Neural cell (in vitro differentiated cells): ENCODE measurements at regions not wholly inside any gene's neighbourhood (a gene's known extent, or its start where the extent isn't known, plus 50 kb on each side); places are given as distances from the start of the nearest gene placed in this dataset.

Source experiments
- H2AFZ ChIP-seq: fragments of 200-600, 300-800 bp; sonication (generic), shearing (Covaris generic); 2 replicates; pipeline ENCODE4 v1.6.0; 2014; ENCODE audit warnings: low read depth, mild to moderate bottlenecking, antibody characterized with exemption, low read length, moderate library complexity
- H3F3A ChIP-seq: fragments of 200-600 bp; shearing (Covaris generic); 2 replicates; pipeline ENCODE4 v1.6.1; 2016; ENCODE audit warnings: mild to moderate bottlenecking, moderate library complexity, mixed read lengths, antibody characterized with exemption, low read length; ENCODE audit not compliant: insufficient read depth, poor library complexity, severe bottlenecking
- H3K27ac ChIP-seq: fragments of 200-600, 300-800 bp; sonication (generic), shearing (Covaris generic); 2 replicates; pipeline ENCODE4 v1.5.1; 2014; ENCODE audit warnings: mild to moderate bottlenecking, low read length, moderate library complexity
- H3K27me3 ChIP-seq: fragments of 300-800, 200-600 bp; sonication (generic), shearing (Covaris generic); 2 replicates; pipeline ENCODE4 v1.6.0; 2014; ENCODE audit warnings: mild to moderate bottlenecking, low read depth, low read length, moderate library complexity; ENCODE audit not compliant: insufficient read depth
- H3K36me3 ChIP-seq: fragments of 300-800, 200-600 bp; sonication (generic), shearing (Covaris generic); 2 replicates; pipeline ENCODE4 v1.5.1; 2014; ENCODE audit warnings: mild to moderate bottlenecking, antibody characterized with exemption, low read length, moderate library complexity; ENCODE audit not compliant: insufficient read depth
- H3K4me2 ChIP-seq: fragments of 300-800, 200-600 bp; sonication (generic), shearing (Covaris generic); 2 replicates; pipeline ENCODE4 v1.6.0; 2014; ENCODE audit warnings: mild to moderate bottlenecking, low read length
- H3K4me3 ChIP-seq: fragments of 300-800, 200-600 bp; sonication (generic), shearing (Covaris generic); 2 replicates; pipeline ENCODE4 v1.5.1; 2014; ENCODE audit warnings: mild to moderate bottlenecking, low read length, moderate library complexity
- H3K79me2 ChIP-seq: fragments of 200-600 bp; shearing (Covaris generic); replicated peaks from 2 replicates; pipeline ENCODE4 v1.6.0; 2014; ENCODE audit warnings: mild to moderate bottlenecking, low read length, moderate library complexity; ENCODE audit not compliant: insufficient read depth
- H3K9ac ChIP-seq: fragments of 300-800, 200-600 bp; sonication (generic), shearing (Covaris generic); 2 replicates; pipeline ENCODE4 v1.6.1; 2016; ENCODE audit warnings: mild to moderate bottlenecking, low read length, mixed read lengths
- H3K9me2 ChIP-seq: fragments of 200-600 bp; shearing (Covaris generic); 2 replicates; pipeline ENCODE4 v1.6.1; 2016; ENCODE audit warnings: mild to moderate bottlenecking, low read length, mixed read lengths; ENCODE audit not compliant: insufficient read depth
- H3K9me3 ChIP-seq: fragments of 200-600, 300-800 bp; sonication (generic), shearing (Covaris generic); 2 replicates; pipeline ENCODE4 v1.6.1; 2016; ENCODE audit warnings: mild to moderate bottlenecking, mixed run types, low read length, moderate library complexity, mixed read lengths
- H4K20me1 ChIP-seq: fragments of 200-600 bp; shearing (Covaris generic); 2 replicates; pipeline ENCODE4 v1.6.1; 2016; ENCODE audit warnings: mild to moderate bottlenecking, mixed run types; ENCODE audit not compliant: insufficient read depth
- EP300 ChIP-seq: fragments of 450-650 bp; conservative IDR thresholded peaks from 2 replicates; pipeline ENCODE4 v1.6.1; 2014; ENCODE audit warnings: antibody characterized with exemption, mild to moderate bottlenecking, moderate library complexity; ENCODE audit not compliant: poor library complexity, severe bottlenecking
- EZH2 ChIP-seq: fragments of 200-600, 300-800 bp; shearing (Covaris generic), sonication (generic); IDR thresholded peaks from 2 replicates; pipeline ENCODE4 v1.6.1; 2014; ENCODE audit warnings: antibody characterized with exemption, low read length, borderline replicate concordance, mild to moderate bottlenecking; ENCODE audit not compliant: insufficient read depth, poor library complexity, severe bottlenecking
- MXI1 ChIP-seq: fragments of 450-650 bp; conservative IDR thresholded peaks from 2 replicates; pipeline ENCODE4 v1.6.1; 2014; ENCODE audit warnings: antibody characterized with exemption, mild to moderate bottlenecking; ENCODE audit not compliant: poor library complexity, severe bottlenecking
- POLR2AphosphoS5 ChIP-seq: IDR thresholded peaks from 2 replicates; pipeline ENCODE4 v1.6.1; 2012
- RAD21 ChIP-seq: fragments of 450-650 bp; conservative IDR thresholded peaks from 2 replicates; pipeline ENCODE4 v1.6.1; 2014; ENCODE audit warnings: antibody characterized with exemption, mild to moderate bottlenecking, moderate library complexity
- SMC3 ChIP-seq: fragments of 450-650 bp; conservative IDR thresholded peaks from 2 replicates; pipeline ENCODE4 v1.6.1; 2014; ENCODE audit warnings: antibody characterized with exemption, mild to moderate bottlenecking, moderate library complexity; ENCODE audit not compliant: poor library complexity
- TAF1 ChIP-seq: IDR thresholded peaks from 2 replicates; pipeline ENCODE4 v1.6.1; 2012; ENCODE audit warnings: low read depth
- TF ChIP-seq, protein P1 (sequence below): fragments of 450-650 bp; IDR thresholded peaks from 2 replicates; pipeline ENCODE4 v1.5.1; 2014; ENCODE audit warnings: antibody characterized with exemption, mild to moderate bottlenecking, moderate library complexity; ENCODE audit not compliant: poor library complexity, severe bottlenecking
- TF ChIP-seq, protein P2 (sequence below): IDR thresholded peaks from 2 replicates; pipeline ENCODE4 v1.6.1; 2012; ENCODE audit warnings: borderline replicate concordance

DNA sequence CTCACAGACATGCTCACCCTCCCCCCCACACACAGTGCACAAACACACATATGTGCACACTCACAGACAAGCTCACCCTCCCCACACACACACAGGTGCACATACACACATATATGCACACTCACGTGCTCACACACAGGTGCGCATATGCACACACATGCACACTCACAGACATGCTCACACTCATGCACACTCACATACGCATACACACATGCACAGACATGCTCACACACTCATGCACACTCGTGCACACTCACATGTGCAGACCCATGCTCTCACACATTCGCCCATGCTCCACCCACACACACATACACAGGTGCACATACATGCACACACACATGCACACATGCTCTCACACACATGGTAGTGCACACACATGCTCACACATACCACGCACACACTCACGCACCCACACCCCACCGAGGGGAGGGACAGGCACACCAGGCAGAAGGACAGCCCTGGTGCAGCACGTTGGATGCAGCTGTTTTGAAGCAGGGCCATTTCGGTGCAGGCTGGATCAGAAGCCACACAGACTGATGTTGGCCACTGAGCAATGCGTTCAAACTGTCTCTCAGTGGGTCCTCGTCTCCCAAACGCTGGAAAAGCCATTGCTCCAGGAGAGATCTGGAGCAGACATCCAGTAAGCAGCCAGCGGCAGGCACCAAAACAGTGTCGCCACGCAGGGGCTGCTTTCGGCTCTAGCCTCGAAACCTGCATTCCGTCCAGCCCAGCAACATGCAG, 86.2 kb upstream of the ZNF469 start:
- no peaks in the 10 kb centered on the region for H3K36me3 ChIP-seq
- no peak overlapping the region for H2AFZ ChIP-seq
- no peaks in the 10 kb centered on the region for H3K27me3 ChIP-seq
- no peak overlapping the region for H3K27ac ChIP-seq
- no peak overlapping the region for H3K4me2 ChIP-seq
- no peaks in the 10 kb centered on the region for H3K9me3 ChIP-seq
- no peaks in the 10 kb centered on the region for H4K20me1 ChIP-seq
- H3K9ac ChIP-seq: no peak overlapping the region
- no peaks in the 10 kb centered on the region for H3F3A ChIP-seq
- no peak for TF ChIP-seq TAF1
- TF ChIP-seq, protein P1, sequence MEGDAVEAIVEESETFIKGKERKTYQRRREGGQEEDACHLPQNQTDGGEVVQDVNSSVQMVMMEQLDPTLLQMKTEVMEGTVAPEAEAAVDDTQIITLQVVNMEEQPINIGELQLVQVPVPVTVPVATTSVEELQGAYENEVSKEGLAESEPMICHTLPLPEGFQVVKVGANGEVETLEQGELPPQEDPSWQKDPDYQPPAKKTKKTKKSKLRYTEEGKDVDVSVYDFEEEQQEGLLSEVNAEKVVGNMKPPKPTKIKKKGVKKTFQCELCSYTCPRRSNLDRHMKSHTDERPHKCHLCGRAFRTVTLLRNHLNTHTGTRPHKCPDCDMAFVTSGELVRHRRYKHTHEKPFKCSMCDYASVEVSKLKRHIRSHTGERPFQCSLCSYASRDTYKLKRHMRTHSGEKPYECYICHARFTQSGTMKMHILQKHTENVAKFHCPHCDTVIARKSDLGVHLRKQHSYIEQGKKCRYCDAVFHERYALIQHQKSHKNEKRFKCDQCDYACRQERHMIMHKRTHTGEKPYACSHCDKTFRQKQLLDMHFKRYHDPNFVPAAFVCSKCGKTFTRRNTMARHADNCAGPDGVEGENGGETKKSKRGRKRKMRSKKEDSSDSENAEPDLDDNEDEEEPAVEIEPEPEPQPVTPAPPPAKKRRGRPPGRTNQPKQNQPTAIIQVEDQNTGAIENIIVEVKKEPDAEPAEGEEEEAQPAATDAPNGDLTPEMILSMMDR: no peak
- TF ChIP-seq EP300: no peak
- no peak for TF ChIP-seq EZH2
- TF ChIP-seq POLR2AphosphoS5: no peak
- no peaks in the 10 kb centered on the region for H3K79me2 ChIP-seq
- no peaks in the 10 kb centered on the region for H3K9me2 ChIP-seq
- no peak overlapping the region for H3K4me3 ChIP-seq

DNA sequence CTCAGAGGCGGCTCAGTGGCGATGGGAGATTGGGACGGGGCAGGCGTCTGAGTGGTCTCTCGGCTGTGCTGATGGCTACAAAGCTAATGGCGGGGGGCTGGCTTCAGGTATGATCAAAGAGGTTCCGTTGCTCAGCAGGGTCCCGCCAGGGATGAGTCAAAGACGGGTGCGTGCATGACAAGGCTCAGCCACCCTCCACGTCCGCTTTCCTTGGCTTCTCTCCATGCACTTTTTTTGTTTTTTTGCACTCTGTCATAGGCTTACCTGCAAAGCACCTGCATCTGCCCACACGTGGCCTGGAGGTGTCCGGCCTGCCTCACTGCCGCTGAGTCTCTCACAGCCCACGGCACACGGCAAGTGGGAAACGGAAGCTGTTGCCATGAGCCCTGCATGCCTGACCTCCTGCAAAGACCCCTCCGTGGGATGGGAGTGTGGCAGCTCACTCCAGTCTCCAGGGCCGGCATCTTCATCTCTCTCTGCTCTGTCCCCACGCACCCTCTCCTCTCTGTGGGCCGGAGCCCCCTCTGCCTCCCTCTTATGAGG, 85.5 kb upstream of the ZNF469 start:
- Histone ChIP-seq H3K79me2 (no peaks in the 10 kb centered on the region), H3K4me3 (no peak overlapping the region), H3K27me3 (no peaks in the 10 kb centered on the region), H3K9ac (no peak overlapping the region), H3K9me3 (no peaks in the 10 kb centered on the region), H3K36me3 (no peaks in the 10 kb centered on the region), H3K27ac (no peak overlapping the region), H3F3A (no peaks in the 10 kb centered on the region), H4K20me1 (no peaks in the 10 kb centered on the region), H3K9me2 (no peaks in the 10 kb centered on the region), H3K4me2 (no peak overlapping the region), H2AFZ (no peak overlapping the region)
- TF ChIP-seq, protein P2, sequence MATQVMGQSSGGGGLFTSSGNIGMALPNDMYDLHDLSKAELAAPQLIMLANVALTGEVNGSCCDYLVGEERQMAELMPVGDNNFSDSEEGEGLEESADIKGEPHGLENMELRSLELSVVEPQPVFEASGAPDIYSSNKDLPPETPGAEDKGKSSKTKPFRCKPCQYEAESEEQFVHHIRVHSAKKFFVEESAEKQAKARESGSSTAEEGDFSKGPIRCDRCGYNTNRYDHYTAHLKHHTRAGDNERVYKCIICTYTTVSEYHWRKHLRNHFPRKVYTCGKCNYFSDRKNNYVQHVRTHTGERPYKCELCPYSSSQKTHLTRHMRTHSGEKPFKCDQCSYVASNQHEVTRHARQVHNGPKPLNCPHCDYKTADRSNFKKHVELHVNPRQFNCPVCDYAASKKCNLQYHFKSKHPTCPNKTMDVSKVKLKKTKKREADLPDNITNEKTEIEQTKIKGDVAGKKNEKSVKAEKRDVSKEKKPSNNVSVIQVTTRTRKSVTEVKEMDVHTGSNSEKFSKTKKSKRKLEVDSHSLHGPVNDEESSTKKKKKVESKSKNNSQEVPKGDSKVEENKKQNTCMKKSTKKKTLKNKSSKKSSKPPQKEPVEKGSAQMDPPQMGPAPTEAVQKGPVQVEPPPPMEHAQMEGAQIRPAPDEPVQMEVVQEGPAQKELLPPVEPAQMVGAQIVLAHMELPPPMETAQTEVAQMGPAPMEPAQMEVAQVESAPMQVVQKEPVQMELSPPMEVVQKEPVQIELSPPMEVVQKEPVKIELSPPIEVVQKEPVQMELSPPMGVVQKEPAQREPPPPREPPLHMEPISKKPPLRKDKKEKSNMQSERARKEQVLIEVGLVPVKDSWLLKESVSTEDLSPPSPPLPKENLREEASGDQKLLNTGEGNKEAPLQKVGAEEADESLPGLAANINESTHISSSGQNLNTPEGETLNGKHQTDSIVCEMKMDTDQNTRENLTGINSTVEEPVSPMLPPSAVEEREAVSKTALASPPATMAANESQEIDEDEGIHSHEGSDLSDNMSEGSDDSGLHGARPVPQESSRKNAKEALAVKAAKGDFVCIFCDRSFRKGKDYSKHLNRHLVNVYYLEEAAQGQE: no peak
- TF ChIP-seq EP300 (no peak), POLR2AphosphoS5 (no peak), EZH2 (no peak), RAD21 (no peak), SMC3 (no peak), MXI1 (no peak), TAF1 (no peak)
- TF ChIP-seq, protein P1: no peak
